ENCODE measurements at regions not wholly inside any gene's neighbourhood (a gene's known extent, or its start where the extent isn't known, plus 50 kb on each side); places are given as distances from the start of the nearest gene placed in this dataset.

GRCh38 chr7:159271781-159272180, 127.1 kb upstream of the VIPR2 start:
- DNase-seq (ENCODE audit: insufficient read length, low spot score) (no peak), FAIRE-seq (no peak)

- DNase-seq (ENCODE audit: insufficient read length, low spot score) (no peak), FAIRE-seq (no peak)
These were observed 125.1 kb upstream of the VIPR2 start for GRCh38 chr7:159269745-159270144.

- FAIRE-seq (no peak), DNase-seq (ENCODE audit: insufficient read length, low spot score) (no peak)
These were observed 118.8 kb upstream of the VIPR2 start for GRCh38 chr7:159263430-159263829.

GRCh38 chr7:159253657-159254056, 109.0 kb upstream of the VIPR2 start:
- FAIRE-seq (no peak), DNase-seq (ENCODE audit: insufficient read length, low spot score) (no peak)

- FAIRE-seq (no peak), DNase-seq (ENCODE audit: insufficient read length, low spot score) (no peak)
These were observed 105.8 kb upstream of the VIPR2 start for GRCh38 chr7:159250471-159250870.

- FAIRE-seq (no peak), DNase-seq (ENCODE audit: insufficient read length, low spot score) (no peak)
These were observed 105.0 kb upstream of the VIPR2 start for GRCh38 chr7:159249671-159250070.

GRCh38 chr7:159247910-159248309, 103.2 kb upstream of the VIPR2 start:
- FAIRE-seq (no peak), DNase-seq (ENCODE audit: insufficient read length, low spot score) (no peak)

GRCh38 chr7:159246702-159247480, 102.2 kb upstream of the VIPR2 start:
- FAIRE-seq: no peak
- no peak for DNase-seq (ENCODE audit: insufficient read length, low spot score)

- no peak for FAIRE-seq
- DNase-seq (ENCODE audit: insufficient read length, low spot score): no peak
These were observed 96.3 kb upstream of the VIPR2 start for GRCh38 chr7:159240962-159241361.

GRCh38 chr7:159239028-159239427, 94.4 kb upstream of the VIPR2 start:
- no peak for DNase-seq (ENCODE audit: insufficient read length, low spot score)
- FAIRE-seq: no peak

- no peak for FAIRE-seq
- DNase-seq (ENCODE audit: insufficient read length, low spot score): no peak
These were observed 93.9 kb upstream of the VIPR2 start for GRCh38 chr7:159238541-159238940.

- FAIRE-seq (no peak), DNase-seq (ENCODE audit: insufficient read length, low spot score) (no peak)
These were observed 92.5 kb upstream of the VIPR2 start for GRCh38 chr7:159237022-159237653.

- FAIRE-seq (no peak), DNase-seq (ENCODE audit: insufficient read length, low spot score) (no peak)
These were observed 86.3 kb upstream of the VIPR2 start for GRCh38 chr7:159231017-159231416.

GRCh38 chr7:159229683-159230475, 85.2 kb upstream of the VIPR2 start:
- no peak for DNase-seq (ENCODE audit: insufficient read length, low spot score)
- no peak for FAIRE-seq

GRCh38 chr7:159227433-159227832, 82.8 kb upstream of the VIPR2 start:
- DNase-seq (ENCODE audit: insufficient read length, low spot score): no peak
- FAIRE-seq: no peak

GRCh38 chr7:159226011-159226702, 81.5 kb upstream of the VIPR2 start:
- no peak for DNase-seq (ENCODE audit: insufficient read length, low spot score)
- no peak for FAIRE-seq

- FAIRE-seq: no peak
- DNase-seq (ENCODE audit: insufficient read length, low spot score): no peak
These were observed 73.9 kb upstream of the VIPR2 start for GRCh38 chr7:159218607-159219006.

- FAIRE-seq: no peak
- no peak for DNase-seq (ENCODE audit: insufficient read length, low spot score)
These were observed 73.5 kb upstream of the VIPR2 start for GRCh38 chr7:159218170-159218569.

GRCh38 chr7:159215076-159215475, 70.4 kb upstream of the VIPR2 start:
- no peak for DNase-seq (ENCODE audit: insufficient read length, low spot score)

GRCh38 chr7:159213253-159213652, 68.6 kb upstream of the VIPR2 start:
- no peak for DNase-seq (ENCODE audit: insufficient read length, low spot score)
- no peak for FAIRE-seq

More at GRCh38 chr7:159215076-159215475, 70.4 kb upstream of the VIPR2 start:
- no peak for FAIRE-seq

GRCh38 chr7:159212226-159212625, 67.6 kb upstream of the VIPR2 start:
- DNase-seq (ENCODE audit: insufficient read length, low spot score): no peak
- no peak for FAIRE-seq
